ENCODE measurements at regions not wholly inside any gene's neighbourhood (a gene's known extent, or its start where the extent isn't known, plus 50 kb on each side); places are given as distances from the start of the nearest gene placed in this dataset.
"Not testable (repeated sequence)": the region's sequence is repeated elsewhere in the genome, so short reads cannot be mapped to it uniquely, and the experiment has no call there.

GRCh38 chr6:94721459-94721858 lies 855.9 kb upstream of the MANEA start:
- intact Hi-C loops (cut with DNase I), result no loop called here
- no peaks in the 10 kb centered on the region for H3K9me3 ChIP-seq
- H3K4me1 ChIP-seq, result no peaks in the 10 kb centered on the region
- H3K36me3 ChIP-seq, result no peaks in the 10 kb centered on the region
- H3K27ac ChIP-seq, result no peak overlapping the region
- H3K27me3 ChIP-seq, result no peaks in the 10 kb centered on the region
- TF ChIP-seq POLR2A (IDR thresholded peaks at IDR 0.05), result no peak
- TF ChIP-seq, protein P1, sequence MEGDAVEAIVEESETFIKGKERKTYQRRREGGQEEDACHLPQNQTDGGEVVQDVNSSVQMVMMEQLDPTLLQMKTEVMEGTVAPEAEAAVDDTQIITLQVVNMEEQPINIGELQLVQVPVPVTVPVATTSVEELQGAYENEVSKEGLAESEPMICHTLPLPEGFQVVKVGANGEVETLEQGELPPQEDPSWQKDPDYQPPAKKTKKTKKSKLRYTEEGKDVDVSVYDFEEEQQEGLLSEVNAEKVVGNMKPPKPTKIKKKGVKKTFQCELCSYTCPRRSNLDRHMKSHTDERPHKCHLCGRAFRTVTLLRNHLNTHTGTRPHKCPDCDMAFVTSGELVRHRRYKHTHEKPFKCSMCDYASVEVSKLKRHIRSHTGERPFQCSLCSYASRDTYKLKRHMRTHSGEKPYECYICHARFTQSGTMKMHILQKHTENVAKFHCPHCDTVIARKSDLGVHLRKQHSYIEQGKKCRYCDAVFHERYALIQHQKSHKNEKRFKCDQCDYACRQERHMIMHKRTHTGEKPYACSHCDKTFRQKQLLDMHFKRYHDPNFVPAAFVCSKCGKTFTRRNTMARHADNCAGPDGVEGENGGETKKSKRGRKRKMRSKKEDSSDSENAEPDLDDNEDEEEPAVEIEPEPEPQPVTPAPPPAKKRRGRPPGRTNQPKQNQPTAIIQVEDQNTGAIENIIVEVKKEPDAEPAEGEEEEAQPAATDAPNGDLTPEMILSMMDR (IDR thresholded peaks at IDR 0.05), result no peak
- WGBS, 2 donors, result 66 to 74% methylated on average over 2 of the region's 2 CpGs
- DNase-seq, result no peak
- no peak overlapping the region for H3K4me3 ChIP-seq (replicated peaks in 1 of 3)

GRCh38 chr6:94713446-94713845 lies 863.9 kb upstream of the MANEA start:
- Histone ChIP-seq H3K4me1 (no peaks in the 10 kb centered on the region), H3K4me3 (replicated peaks in 1 of 3) (no peak overlapping the region), H3K27ac (no peak overlapping the region), H3K36me3 (no peaks in the 10 kb centered on the region), H3K27me3 (no peaks in the 10 kb centered on the region), H3K9me3 (no peaks in the 10 kb centered on the region)
- DNase-seq, result no peak
- WGBS, 2 donors, result 38 to 63% methylated on average over 1 of the region's 1 CpG
- intact Hi-C loops (cut with DNase I), result no loop called here
- TF ChIP-seq, protein P1 (IDR thresholded peaks at IDR 0.05), result no peak
- no peak for TF ChIP-seq POLR2A (IDR thresholded peaks at IDR 0.05)

DNA sequence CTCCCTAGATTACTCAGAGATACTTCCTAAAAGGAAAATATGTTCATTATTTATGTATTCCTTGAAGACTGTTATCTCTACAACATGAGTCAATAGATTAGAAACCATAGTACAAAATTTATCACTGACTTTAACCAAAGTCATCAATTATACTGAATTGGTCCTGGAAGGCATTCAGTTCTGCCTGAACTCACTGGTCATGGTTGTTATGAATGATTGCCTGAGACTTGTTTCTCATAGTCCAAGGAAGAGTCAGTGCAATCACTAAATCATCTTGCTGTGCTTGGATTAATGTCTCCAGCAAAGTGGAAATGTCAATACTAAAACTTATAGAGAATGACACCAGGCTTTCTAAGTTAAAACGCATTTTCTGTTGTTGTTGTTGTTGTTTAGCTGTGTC lies 878.6 kb upstream of the MANEA start:
- no peaks in the 10 kb centered on the region for H3K4me1 ChIP-seq
- H3K36me3 ChIP-seq, result no peaks in the 10 kb centered on the region
- H3K27ac ChIP-seq, result no peak overlapping the region
- intact Hi-C loops (cut with DNase I), result no loop called here
- no peaks in the 10 kb centered on the region for H3K27me3 ChIP-seq
- no peak for DNase-seq
- no peaks in the 10 kb centered on the region for H3K9me3 ChIP-seq
- TF ChIP-seq POLR2A (IDR thresholded peaks at IDR 0.05), result no peak
- TF ChIP-seq, protein P1 (IDR thresholded peaks at IDR 0.05), result no peak
- H3K4me3 ChIP-seq (replicated peaks in 1 of 3), result no peak overlapping the region
- WGBS, 2 donors, result 69 to 79% methylated on average over 1 of the region's 1 CpG

- H3K27me3 ChIP-seq; intact Hi-C loops (cut with DNase I); H3K27ac ChIP-seq; H3K36me3 ChIP-seq; DNase-seq; H3K4me3 ChIP-seq (replicated peaks in 1 of 3); H3K4me1 ChIP-seq; H3K9me3 ChIP-seq: not testable (repeated sequence)
- 91 to 93% methylated on average over 6 of the region's 6 CpGs for WGBS, 2 donors
Measured at GRCh38 chr6:94687255-94687654, 890.1 kb upstream of the MANEA start.

DNA sequence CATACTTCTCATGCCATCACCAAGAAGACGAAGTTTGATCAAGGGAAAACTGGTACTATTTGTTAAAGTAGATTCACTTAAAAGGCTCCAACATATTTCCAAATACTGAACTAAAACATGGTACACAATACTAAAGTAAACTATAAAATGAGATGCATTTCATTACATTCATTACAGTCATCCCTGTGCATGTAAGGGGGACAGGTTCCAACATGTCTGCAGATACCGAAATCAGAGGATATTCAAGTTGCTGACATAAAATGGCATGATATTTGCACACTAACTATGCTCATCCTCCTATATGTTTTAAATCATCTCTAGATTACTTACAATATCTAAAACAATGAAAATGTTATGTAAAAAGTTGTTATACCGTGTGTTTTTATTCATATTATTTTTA lies 893.9 kb upstream of the MANEA start:
- 81 to 82% methylated on average over 3 of the region's 3 CpGs for WGBS, 2 donors
- H3K9me3 ChIP-seq, result no peaks in the 10 kb centered on the region
- H3K4me3 ChIP-seq (replicated peaks in 1 of 3), result no peak overlapping the region
- H3K27ac ChIP-seq, result no peak overlapping the region
- no peaks in the 10 kb centered on the region for H3K36me3 ChIP-seq
- no peaks in the 10 kb centered on the region for H3K4me1 ChIP-seq
- no peaks in the 10 kb centered on the region for H3K27me3 ChIP-seq
- TF ChIP-seq, protein P1 (IDR thresholded peaks at IDR 0.05), result no peak
- intact Hi-C loops (cut with DNase I), result no loop called here
- DNase-seq, result no peak

- no peak for TF ChIP-seq POLR2A (IDR thresholded peaks at IDR 0.05)
- TF ChIP-seq, protein P1 (IDR thresholded peaks at IDR 0.05), result no peak
- no peak overlapping the region for H3K27ac ChIP-seq
- no peaks in the 10 kb centered on the region for H3K36me3 ChIP-seq
- no peak overlapping the region for H3K4me3 ChIP-seq (replicated peaks in 1 of 3)
- WGBS, 2 donors, result 78 to 92% methylated on average over 1 of the region's 1 CpG
- H3K9me3 ChIP-seq, result no peaks in the 10 kb centered on the region
- H3K4me1 ChIP-seq, result no peaks in the 10 kb centered on the region
- H3K27me3 ChIP-seq, result no peaks in the 10 kb centered on the region
- no peak for DNase-seq
- intact Hi-C loops (cut with DNase I), result no loop called here
Measured at GRCh38 chr6:94680669-94681212, 896.6 kb upstream of the MANEA start.

Measured in thyroid gland (tissue), 4 donors.